HG03139 (cell line): ENCODE measurements at regions not wholly inside any gene's neighbourhood (a gene's known extent, or its start where the extent isn't known, plus 50 kb on each side); places are given as distances from the start of the nearest gene placed in this dataset.

Source experiments
- ATAC-seq: cut with Tn5 transposase; IDR thresholded peaks from one replicate; pipeline ENCODE4 v1.9.1; 2021; ENCODE audit not compliant: unreplicated experiment

DNA sequence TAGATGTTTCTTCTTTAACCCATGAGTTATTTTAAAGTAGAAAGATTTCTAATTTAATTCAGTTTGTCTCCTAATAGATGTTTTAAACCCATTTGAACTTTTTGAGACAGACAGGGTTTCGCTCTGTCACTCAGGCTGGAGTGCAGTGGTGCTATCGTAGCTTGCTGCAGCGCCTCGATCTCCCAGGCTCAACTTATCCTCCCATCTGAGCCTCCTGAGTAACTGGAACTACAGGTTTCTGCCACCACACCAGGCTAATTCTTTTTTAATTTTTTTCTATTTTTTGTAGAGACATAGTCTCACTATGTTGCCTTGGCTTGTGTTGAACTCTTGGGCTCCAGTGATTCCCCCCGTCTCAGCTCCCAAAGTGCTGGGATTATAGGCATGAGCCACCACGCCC lies 53.0 kb upstream of the RAB18 start:
- ATAC-seq = no peak

GRCh38 chr10:27450225-27450624 lies 53.9 kb upstream of the RAB18 start:
- ATAC-seq = no peak

GRCh38 chr10:27449571-27449970 lies 54.5 kb upstream of the RAB18 start:
- ATAC-seq = no peak

DNA sequence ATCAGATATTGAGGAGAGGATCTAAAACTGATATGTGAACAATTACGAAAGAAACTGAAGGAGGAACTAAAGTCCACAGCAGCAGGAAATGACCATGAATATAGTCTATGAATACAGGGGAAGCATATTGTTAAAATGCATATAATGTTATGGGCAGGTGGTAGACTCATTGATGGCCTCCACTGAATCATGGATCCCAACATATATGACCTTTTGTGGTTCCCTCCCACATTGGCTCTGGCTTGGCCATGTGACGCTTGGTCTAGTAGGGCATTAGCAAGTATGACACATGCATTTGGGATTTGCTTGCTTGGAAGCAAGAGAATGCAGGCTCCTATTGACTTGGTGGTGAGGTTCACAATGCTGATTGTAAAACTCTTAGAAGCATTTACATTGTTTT lies 55.2 kb upstream of the RAB18 start:
- ATAC-seq = no peak

GRCh38 chr10:27447540-27447939 lies 56.6 kb upstream of the RAB18 start:
- no peak for ATAC-seq

GRCh38 chr10:27446091-27446918 lies 57.8 kb upstream of the RAB18 start:
- ATAC-seq = no peak

DNA sequence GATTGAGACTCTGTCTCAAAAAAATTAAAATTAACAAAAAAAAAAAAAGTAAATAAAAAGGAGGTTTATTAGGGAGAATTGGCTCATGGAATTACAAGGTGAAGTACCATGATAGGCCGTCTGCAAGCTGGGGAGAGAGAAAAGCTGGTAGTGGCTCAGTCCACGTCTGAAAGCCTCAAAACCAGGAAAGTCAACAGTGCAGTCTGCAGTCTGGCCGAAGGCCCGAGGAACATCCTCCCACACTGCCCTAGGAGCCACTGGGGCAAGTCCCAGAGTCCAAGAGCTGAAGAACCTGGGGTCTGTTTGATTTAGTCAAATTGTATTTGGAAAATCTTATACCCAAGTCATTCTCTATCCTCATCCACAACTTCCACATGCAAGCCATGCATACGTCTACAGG lies 59.0 kb upstream of the RAB18 start:
- ATAC-seq = no peak

GRCh38 chr10:27440478-27440877 lies 63.6 kb upstream of the RAB18 start:
- ATAC-seq = no peak

GRCh38 chr10:27440021-27440420 lies 64.1 kb upstream of the RAB18 start:
- ATAC-seq = no peak

DNA sequence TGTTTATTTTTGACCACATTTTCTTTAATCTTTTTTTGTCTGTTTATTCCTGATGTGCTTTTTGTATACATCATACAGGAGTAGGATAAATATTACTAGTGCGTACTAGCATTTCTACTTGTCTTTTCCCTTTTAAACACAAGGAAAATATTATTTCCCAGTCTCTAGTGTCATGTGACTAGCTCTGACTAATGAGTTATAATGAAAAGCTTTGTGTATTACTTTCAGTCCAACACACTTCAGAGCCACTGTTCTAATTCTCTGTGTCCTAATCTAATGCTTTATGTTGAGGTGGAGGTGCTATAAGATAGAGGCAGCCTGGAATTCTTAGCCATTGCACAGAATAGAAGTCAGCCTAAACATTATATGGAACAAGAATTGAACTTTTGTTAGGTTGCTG lies 65.0 kb upstream of the RAB18 start:
- no peak for ATAC-seq

- no peak for ATAC-seq
Measured at GRCh38 chr10:27437775-27438174, 66.3 kb upstream of the RAB18 start.

DNA sequence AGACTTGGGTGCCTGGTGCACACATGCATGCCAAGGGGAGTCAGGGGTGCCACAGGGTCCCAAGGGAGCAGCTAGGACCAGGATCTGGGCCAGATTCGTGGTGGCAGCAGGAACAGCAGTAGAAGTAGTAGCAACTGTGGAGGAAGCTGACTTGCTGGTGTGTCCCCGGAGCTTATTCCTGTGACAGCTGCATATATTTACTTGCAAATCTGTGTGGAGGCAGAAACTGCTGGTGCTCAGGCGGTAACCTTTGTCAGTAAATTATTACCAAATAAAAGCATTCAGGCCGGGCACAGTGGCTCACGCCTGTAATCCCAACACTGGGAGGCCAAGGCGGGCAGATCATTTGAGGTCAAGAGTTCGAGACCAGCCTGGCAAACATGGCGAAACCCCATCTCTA lies 67.4 kb upstream of the RAB18 start:
- no peak for ATAC-seq

GRCh38 chr10:27433976-27434375 lies 70.1 kb upstream of the RAB18 start:
- no peak for ATAC-seq

DNA sequence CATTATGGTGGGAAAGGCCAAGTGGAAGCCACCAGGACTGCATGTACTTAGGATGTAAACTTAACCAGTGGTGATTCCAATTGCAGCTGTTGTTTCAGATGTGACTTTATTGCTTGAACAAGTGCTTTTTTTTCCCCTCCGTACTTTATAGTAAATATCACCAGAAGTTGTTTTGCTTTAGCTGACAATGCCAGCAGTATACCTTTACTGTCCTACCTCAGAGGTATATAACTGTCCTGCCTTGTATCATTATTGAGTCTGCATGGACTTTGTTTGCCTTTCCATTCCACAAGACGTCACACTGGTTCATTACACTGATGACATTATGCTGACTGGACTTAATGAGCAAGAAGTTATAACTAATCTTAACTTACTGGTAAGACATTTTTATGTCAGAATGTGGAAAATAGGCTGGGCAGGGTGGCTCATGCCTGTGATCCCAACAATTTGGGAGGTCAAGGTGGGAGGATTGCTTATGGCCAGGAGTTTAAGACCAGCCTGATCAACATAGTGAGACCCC lies 77.1 kb upstream of the RAB18 start:
- ATAC-seq = no peak

DNA sequence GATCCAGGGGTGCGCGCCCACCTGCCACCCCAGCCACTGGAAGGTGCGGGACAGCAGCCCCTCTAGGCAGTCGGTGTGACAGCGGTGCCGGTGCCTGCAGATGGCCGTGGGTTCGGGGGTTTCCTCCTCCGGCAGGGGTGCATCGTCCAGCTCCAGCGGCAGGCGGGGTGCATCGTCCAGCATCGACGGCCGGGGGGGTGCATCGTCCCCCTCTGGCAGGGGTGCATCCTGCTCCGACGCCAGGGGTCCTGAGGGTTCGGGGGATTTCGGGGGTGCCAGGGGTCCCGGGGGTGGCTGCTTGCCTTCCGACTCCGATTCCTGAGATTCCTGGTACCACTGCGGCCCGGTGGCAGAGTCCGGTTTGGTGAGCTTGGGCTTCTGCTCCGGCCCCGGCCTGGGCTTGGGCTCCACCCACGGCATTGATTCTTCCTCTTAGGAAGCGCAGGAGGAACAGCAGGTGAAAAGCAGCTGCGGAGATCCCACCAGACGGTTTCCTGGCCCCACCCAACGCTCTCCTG lies 90.2 kb upstream of the RAB18 start:
- ATAC-seq = no peak

DNA sequence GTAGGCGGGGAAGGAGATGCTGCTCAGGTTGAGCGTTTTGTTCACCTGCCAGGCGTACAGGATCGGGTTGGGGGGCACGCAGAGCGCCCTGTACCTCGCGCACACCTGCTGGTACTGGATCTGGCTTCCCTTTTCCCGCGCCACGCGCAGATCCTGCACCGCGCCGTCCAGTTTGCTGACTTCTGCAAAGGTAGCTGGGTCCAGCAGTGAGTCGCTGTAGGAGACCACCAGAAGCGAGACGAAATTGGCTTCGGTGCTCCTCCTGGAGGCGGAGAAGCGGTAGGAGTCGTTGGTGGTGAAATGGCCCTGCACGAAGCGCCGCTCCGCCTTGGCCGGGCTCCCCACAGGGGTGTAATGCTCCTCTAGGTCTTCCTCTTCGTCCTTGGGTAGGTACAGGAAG lies 90.7 kb upstream of the RAB18 start:
- ATAC-seq = no peak

DNA sequence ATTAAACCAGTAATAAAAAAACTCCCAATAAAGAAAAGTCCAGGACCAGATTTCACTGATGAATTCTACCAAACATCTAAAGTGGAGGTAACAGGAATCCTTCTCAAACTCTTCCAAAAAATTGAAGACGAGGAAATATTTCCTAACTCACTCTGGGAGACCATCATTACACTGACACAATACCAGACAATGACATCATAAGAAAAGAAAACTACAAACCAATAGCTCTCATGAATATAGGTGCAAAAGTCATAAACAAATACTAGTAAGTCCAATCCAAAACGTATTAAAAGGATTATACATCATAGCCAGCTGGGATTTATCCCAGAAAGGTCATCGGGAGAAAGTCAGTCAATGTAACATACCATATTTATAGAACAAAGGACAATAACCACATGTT lies 94.0 kb upstream of the RAB18 start:
- no peak for ATAC-seq

DNA sequence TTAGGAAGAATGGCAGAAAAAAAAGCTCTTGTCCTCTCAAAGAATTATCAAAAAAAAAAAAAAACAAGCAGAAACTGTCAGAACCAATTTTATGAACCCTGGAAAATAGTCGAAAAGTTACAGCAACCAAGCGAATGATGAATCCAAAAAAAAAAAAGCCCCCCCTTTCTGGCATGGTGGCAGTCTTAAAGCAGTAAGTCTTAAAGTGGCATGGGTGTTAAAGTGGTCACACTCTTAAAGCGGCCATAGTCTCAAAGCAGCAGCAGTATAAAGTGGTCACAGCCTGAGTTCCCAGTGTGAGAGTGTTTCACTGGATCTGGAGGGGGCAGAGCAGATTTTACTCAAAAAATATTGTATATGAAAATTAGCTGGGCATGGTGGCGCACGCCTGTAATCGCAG lies 96.8 kb upstream of the RAB18 start:
- no peak for ATAC-seq

- ATAC-seq = no peak
Measured at GRCh38 chr10:27399871-27400270, 104.2 kb upstream of the RAB18 start.

DNA sequence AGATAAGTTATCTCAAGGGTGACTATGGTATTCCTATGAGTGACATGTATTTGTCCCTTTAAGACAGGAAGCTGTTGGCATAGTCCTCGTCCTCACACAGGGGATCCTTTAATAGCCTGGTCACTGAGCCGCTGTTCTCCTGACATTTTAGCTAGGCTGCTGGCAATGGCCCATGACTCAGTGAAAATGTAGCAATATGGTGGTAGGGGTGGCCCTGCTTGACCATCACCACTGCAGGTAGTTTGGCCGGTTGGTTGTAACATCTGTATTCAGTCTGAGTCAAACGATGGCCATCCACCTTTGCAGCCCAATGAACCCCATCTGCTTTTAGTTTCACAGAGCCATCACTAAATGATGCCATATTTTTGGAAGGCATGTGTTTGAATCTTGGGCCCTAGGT lies 110.1 kb upstream of the RAB18 start:
- ATAC-seq = no peak

DNA sequence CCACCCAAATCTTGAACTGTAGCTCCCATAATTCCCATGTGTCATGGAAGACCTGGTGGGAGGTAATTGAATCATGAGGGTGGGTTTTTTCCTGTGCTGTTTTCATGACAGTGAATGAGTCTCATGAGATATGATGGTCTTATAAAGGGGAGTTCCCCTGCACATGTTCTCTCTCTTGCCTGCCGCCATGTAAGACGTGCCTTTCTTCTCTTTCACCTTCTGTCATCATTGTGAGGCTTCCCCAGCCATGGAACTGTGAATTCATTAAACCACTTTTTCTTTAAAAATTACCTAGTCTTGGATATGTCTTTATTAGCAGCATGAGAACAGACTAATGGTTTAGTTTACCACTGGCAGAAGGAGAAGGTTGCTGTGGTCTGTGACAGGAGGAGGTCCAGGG lies 111.5 kb upstream of the RAB18 start:
- no peak for ATAC-seq

DNA sequence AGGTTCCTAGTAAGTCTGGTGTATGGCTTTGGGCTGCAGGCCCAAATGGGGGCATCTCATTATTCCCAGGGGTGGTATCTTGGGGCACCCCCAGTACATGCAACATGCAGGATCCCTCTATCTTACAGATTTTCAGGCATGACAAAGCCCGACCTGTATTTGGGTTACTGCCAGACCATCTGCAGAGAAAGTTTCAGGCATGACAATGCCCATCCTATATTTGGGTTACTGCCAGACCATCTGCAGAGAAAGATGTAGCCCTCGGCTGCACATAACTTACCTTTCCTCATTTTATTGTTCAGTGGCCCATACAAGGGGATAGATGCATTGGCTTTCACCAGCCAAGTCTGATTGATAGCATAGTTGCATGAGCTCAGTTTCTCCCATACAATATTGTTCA lies 112.2 kb upstream of the RAB18 start:
- no peak for ATAC-seq

- ATAC-seq = no peak
Measured at GRCh38 chr10:27391325-27391724, 112.8 kb upstream of the RAB18 start.
